Neural progenitor cell (in vitro differentiated cells): ENCODE measurements at regions not wholly inside any gene's neighbourhood (a gene's known extent, or its start where the extent isn't known, plus 50 kb on each side); places are given as distances from the start of the nearest gene placed in this dataset.

Source experiments
- DNase-seq: peaks from one replicate; pipeline ENCODE4 v3.0.0-alpha.2; 2016; ENCODE audit warnings: low spot score
- H2AFZ ChIP-seq: fragments of 200-600 bp; sonication (generic); replicated peaks from 2 replicates; pipeline ENCODE4 v1.6.1; 2016; ENCODE audit warnings: antibody characterized with exemption
- H3F3A ChIP-seq: fragments of 200-600 bp; sonication (generic); 2 replicates; pipeline ENCODE4 v1.6.1; 2016; ENCODE audit warnings: antibody characterized with exemption, low read depth
- H3K27ac ChIP-seq: fragments of 200-600 bp; sonication (generic); 2 replicates; pipeline ENCODE4 v1.5.1; 2016; ENCODE audit warnings: mild to moderate bottlenecking
- H3K27me3 ChIP-seq: fragments of 200-600 bp; sonication (generic); 2 replicates; pipeline ENCODE4 v1.6.1; 2016; ENCODE audit warnings: mild to moderate bottlenecking, moderate library complexity
- H3K36me3 ChIP-seq: fragments of 200-600 bp; sonication (generic); 2 replicates; pipeline ENCODE4 v1.5.1; 2016
- H3K4me1 ChIP-seq: fragments of 200-600 bp; sonication (generic); 2 replicates; pipeline ENCODE4 v1.6.1; 2016; ENCODE audit warnings: mixed run types
- H3K4me2 ChIP-seq: fragments of 200-600 bp; sonication (generic); 2 replicates; pipeline ENCODE4 v1.6.1; 2016
- H3K4me3 ChIP-seq: fragments of 200-600 bp; sonication (generic); 2 replicates; pipeline ENCODE4 v1.5.1; 2016
- H3K79me2 ChIP-seq: fragments of 200-600 bp; sonication (generic); 2 replicates; pipeline ENCODE4 v1.6.1; 2016; ENCODE audit warnings: low read depth
- H3K9ac ChIP-seq: fragments of 200-600 bp; sonication (generic); 2 replicates; pipeline ENCODE4 v1.6.1; 2016
- H3K9me3 ChIP-seq: fragments of 200-600 bp; sonication (generic); 2 replicates; pipeline ENCODE4 v1.5.1; 2016; ENCODE audit warnings: low read depth
- H4K20me1 ChIP-seq: fragments of 200-600 bp; sonication (generic); 2 replicates; pipeline ENCODE4 v1.6.1; 2016; ENCODE audit warnings: low read depth
- H3K27ac Mint-ChIP-seq: 3 replicates; pipeline ENCODE4 v1.8.0; 2021; ENCODE audit warnings: mixed read lengths
- H3K27me3 Mint-ChIP-seq: 2 replicates; pipeline ENCODE4 v1.8.0; 2022; ENCODE audit warnings: low read depth, mild to moderate bottlenecking, inconsistent platforms, moderate library complexity, mixed read lengths; ENCODE audit not compliant: insufficient read depth
- H3K36me3 Mint-ChIP-seq: 3 replicates; pipeline ENCODE4 v1.8.0; 2021; ENCODE audit warnings: mixed read lengths
- H3K4me1 Mint-ChIP-seq: 3 replicates; pipeline ENCODE4 v1.8.0; 2021; ENCODE audit warnings: mixed read lengths
- H3K4me3 Mint-ChIP-seq: 3 replicates; pipeline ENCODE4 v1.8.0; 2021; ENCODE audit warnings: mild to moderate bottlenecking, moderate library complexity, mixed read lengths
- H3K9me3 Mint-ChIP-seq: 3 replicates; pipeline ENCODE4 v1.8.0; 2020; ENCODE audit warnings: mixed read lengths
- EZH2 ChIP-seq: fragments of 200-600 bp; sonication (generic); IDR thresholded peaks from 2 replicates; pipeline ENCODE4 v1.6.1; 2017; ENCODE audit warnings: antibody characterized with exemption, mild to moderate bottlenecking, moderate library complexity
- EZH2phosphoT487 ChIP-seq: fragments of 200-600 bp; sonication (generic); IDR thresholded peaks from 2 replicates; pipeline ENCODE4 v1.6.1; 2017; ENCODE audit warnings: antibody characterized with exemption
- TF ChIP-seq, protein P1 (sequence below): fragments of 200-600 bp; sonication (generic); IDR thresholded peaks from 2 replicates; pipeline ENCODE4 v1.5.1; 2017; ENCODE audit warnings: antibody characterized with exemption, mild to moderate bottlenecking

GRCh38 chr3:36196058-36196457 is 184.2 kb upstream of the STAC start:
- no peaks in the 10 kb centered on the region for H3K36me3 Mint-ChIP-seq
- H3K4me2 ChIP-seq: no peak overlapping the region
- no peaks in the 10 kb centered on the region for H3K36me3 ChIP-seq
- no peaks in the 10 kb centered on the region for H4K20me1 ChIP-seq
- no peak overlapping the region for H3K4me3 Mint-ChIP-seq
- no peak overlapping the region for H3K27ac Mint-ChIP-seq
- no peaks in the 10 kb centered on the region for H3K4me1 ChIP-seq
- no peak overlapping the region for H3K4me3 ChIP-seq
- no peaks in the 10 kb centered on the region for H3K9me3 Mint-ChIP-seq
- no peak overlapping the region for H3K27ac ChIP-seq
- H3K9ac ChIP-seq: no peak overlapping the region
- H3K9me3 ChIP-seq: no peaks in the 10 kb centered on the region
- H2AFZ ChIP-seq: no peak overlapping the region
- H3K27me3 ChIP-seq: no peaks in the 10 kb centered on the region
- H3K27me3 Mint-ChIP-seq: no peaks in the 10 kb centered on the region
- H3K79me2 ChIP-seq: no peaks in the 10 kb centered on the region
- H3K4me1 Mint-ChIP-seq: no peaks in the 10 kb centered on the region
- H3F3A ChIP-seq: no peaks in the 10 kb centered on the region
- TF ChIP-seq EZH2phosphoT487 (no peak), EZH2 (no peak)
- TF ChIP-seq, protein P1, sequence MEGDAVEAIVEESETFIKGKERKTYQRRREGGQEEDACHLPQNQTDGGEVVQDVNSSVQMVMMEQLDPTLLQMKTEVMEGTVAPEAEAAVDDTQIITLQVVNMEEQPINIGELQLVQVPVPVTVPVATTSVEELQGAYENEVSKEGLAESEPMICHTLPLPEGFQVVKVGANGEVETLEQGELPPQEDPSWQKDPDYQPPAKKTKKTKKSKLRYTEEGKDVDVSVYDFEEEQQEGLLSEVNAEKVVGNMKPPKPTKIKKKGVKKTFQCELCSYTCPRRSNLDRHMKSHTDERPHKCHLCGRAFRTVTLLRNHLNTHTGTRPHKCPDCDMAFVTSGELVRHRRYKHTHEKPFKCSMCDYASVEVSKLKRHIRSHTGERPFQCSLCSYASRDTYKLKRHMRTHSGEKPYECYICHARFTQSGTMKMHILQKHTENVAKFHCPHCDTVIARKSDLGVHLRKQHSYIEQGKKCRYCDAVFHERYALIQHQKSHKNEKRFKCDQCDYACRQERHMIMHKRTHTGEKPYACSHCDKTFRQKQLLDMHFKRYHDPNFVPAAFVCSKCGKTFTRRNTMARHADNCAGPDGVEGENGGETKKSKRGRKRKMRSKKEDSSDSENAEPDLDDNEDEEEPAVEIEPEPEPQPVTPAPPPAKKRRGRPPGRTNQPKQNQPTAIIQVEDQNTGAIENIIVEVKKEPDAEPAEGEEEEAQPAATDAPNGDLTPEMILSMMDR: no peak
- no peak for DNase-seq

DNA sequence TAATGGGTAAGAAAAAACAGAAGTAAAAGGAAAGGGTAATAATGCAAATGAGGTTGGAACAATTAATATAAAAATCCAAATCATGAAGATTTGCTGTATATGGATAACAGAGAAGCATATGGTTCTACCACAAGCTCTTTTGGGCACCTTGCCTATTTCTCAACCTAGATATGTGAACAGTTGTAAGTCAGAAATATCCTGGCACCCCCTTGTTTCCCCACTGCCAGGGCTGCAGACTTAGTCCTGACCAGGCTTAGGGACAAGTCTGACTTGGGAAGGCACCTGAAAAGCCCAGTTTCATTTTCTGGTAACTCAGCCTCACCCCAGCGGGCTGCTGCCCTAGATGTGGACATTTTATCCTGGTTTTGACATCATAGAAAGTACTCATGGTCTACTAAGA is 183.2 kb upstream of the STAC start:
- no peak overlapping the region for H3K4me3 ChIP-seq

GRCh38 chr3:36201546-36201945 is 178.8 kb upstream of the STAC start:
- H3F3A ChIP-seq: no peaks in the 10 kb centered on the region
- H3K4me2 ChIP-seq: no peak overlapping the region
- no peak overlapping the region for H3K4me3 ChIP-seq
- H3K4me3 Mint-ChIP-seq: no peak overlapping the region
- no peaks in the 10 kb centered on the region for H3K27me3 Mint-ChIP-seq
- H3K9ac ChIP-seq: no peak overlapping the region
- H2AFZ ChIP-seq: no peak overlapping the region
- H3K27ac ChIP-seq: no peak overlapping the region
- H4K20me1 ChIP-seq: no peaks in the 10 kb centered on the region
- H3K36me3 Mint-ChIP-seq: no peaks in the 10 kb centered on the region
- H3K27ac Mint-ChIP-seq: no peak overlapping the region
- H3K4me1 ChIP-seq: no peaks in the 10 kb centered on the region
- H3K4me1 Mint-ChIP-seq: no peaks in the 10 kb centered on the region
- no peaks in the 10 kb centered on the region for H3K9me3 Mint-ChIP-seq
- no peaks in the 10 kb centered on the region for H3K9me3 ChIP-seq
- TF ChIP-seq, protein P1: no peak
- TF ChIP-seq EZH2: no peak
- no peak for TF ChIP-seq EZH2phosphoT487
- no peaks in the 10 kb centered on the region for H3K36me3 ChIP-seq
- no peaks in the 10 kb centered on the region for H3K79me2 ChIP-seq
- DNase-seq: no peak
- no peaks in the 10 kb centered on the region for H3K27me3 ChIP-seq

More for the DNA sequence above, 183.2 kb upstream of the STAC start:
- no peaks in the 10 kb centered on the region for H4K20me1 ChIP-seq
- TF ChIP-seq EZH2 (no peak), EZH2phosphoT487 (no peak)
- TF ChIP-seq, protein P1: no peak
- H3K4me2 ChIP-seq: no peak overlapping the region
- H3F3A ChIP-seq: no peaks in the 10 kb centered on the region
- no peak overlapping the region for H3K9ac ChIP-seq
- H3K27me3 ChIP-seq: no peaks in the 10 kb centered on the region
- no peaks in the 10 kb centered on the region for H3K9me3 ChIP-seq
- Mint-ChIP-seq H3K27ac (no peak overlapping the region), H3K4me3 (no peak overlapping the region), H3K36me3 (no peaks in the 10 kb centered on the region), H3K9me3 (no peaks in the 10 kb centered on the region), H3K27me3 (no peaks in the 10 kb centered on the region), H3K4me1 (no peaks in the 10 kb centered on the region)
- no peaks in the 10 kb centered on the region for H3K79me2 ChIP-seq
- DNase-seq: no peak
- H3K36me3 ChIP-seq: no peaks in the 10 kb centered on the region
- no peak overlapping the region for H2AFZ ChIP-seq
- H3K4me1 ChIP-seq: no peaks in the 10 kb centered on the region
- H3K27ac ChIP-seq: no peak overlapping the region
